ENCODE measurements at regions not wholly inside any gene's neighbourhood (a gene's known extent, or its start where the extent isn't known, plus 50 kb on each side); places are given as distances from the start of the nearest gene placed in this dataset.

GRCh38 chr6:15042938-15043337 is 202.9 kb upstream of the JARID2 start:
- peaks cover 10% of the 10 kb centered on the region for H3K27me3 Mint-ChIP-seq (ENCODE audit: unreplicated experiment)
- no peaks in the 10 kb centered on the region for H3K9me3 Mint-ChIP-seq (ENCODE audit: unreplicated experiment)
- H3K4me3 Mint-ChIP-seq (ENCODE audit: unreplicated experiment), result no peak overlapping the region
- H3K4me1 Mint-ChIP-seq (ENCODE audit: unreplicated experiment), result no peaks in the 10 kb centered on the region
- TF ChIP-seq CTCF (IDR thresholded peaks at IDR 0.05), result no peak
- H3K36me3 Mint-ChIP-seq (ENCODE audit: unreplicated experiment), result no peaks in the 10 kb centered on the region
- no peak overlapping the region for H3K27ac Mint-ChIP-seq (ENCODE audit: unreplicated experiment)
- no peak for DNase-seq (ENCODE audit: extremely low spot score, unreplicated experiment)

- Mint-ChIP-seq H3K27ac (ENCODE audit: unreplicated experiment) (no peak overlapping the region), H3K4me1 (ENCODE audit: unreplicated experiment) (no peaks in the 10 kb centered on the region), H3K4me3 (ENCODE audit: unreplicated experiment) (no peak overlapping the region), H3K27me3 (ENCODE audit: unreplicated experiment) (peaks cover 10% of the 10 kb centered on the region), H3K9me3 (ENCODE audit: unreplicated experiment) (no peaks in the 10 kb centered on the region), H3K36me3 (ENCODE audit: unreplicated experiment) (no peaks in the 10 kb centered on the region)
- no peak for TF ChIP-seq CTCF (IDR thresholded peaks at IDR 0.05)
- DNase-seq (ENCODE audit: extremely low spot score, unreplicated experiment), result no peak
Measured at GRCh38 chr6:15044146-15044882, 201.6 kb upstream of the JARID2 start.

GRCh38 chr6:15044948-15045347 is 200.9 kb upstream of the JARID2 start:
- no peak overlapping the region for H3K4me3 Mint-ChIP-seq (ENCODE audit: unreplicated experiment)
- TF ChIP-seq CTCF (IDR thresholded peaks at IDR 0.05), result no peak
- DNase-seq (ENCODE audit: extremely low spot score, unreplicated experiment), result no peak
- no peak overlapping the region for H3K27ac Mint-ChIP-seq (ENCODE audit: unreplicated experiment)
- peaks cover 10% of the 10 kb centered on the region for H3K27me3 Mint-ChIP-seq (ENCODE audit: unreplicated experiment)
- no peaks in the 10 kb centered on the region for H3K9me3 Mint-ChIP-seq (ENCODE audit: unreplicated experiment)
- H3K4me1 Mint-ChIP-seq (ENCODE audit: unreplicated experiment), result no peaks in the 10 kb centered on the region
- no peaks in the 10 kb centered on the region for H3K36me3 Mint-ChIP-seq (ENCODE audit: unreplicated experiment)

- Mint-ChIP-seq H3K27me3 (ENCODE audit: unreplicated experiment) (peaks cover 10% of the 10 kb centered on the region), H3K4me3 (ENCODE audit: unreplicated experiment) (no peak overlapping the region), H3K36me3 (ENCODE audit: unreplicated experiment) (no peaks in the 10 kb centered on the region), H3K9me3 (ENCODE audit: unreplicated experiment) (no peaks in the 10 kb centered on the region), H3K4me1 (ENCODE audit: unreplicated experiment) (no peaks in the 10 kb centered on the region), H3K27ac (ENCODE audit: unreplicated experiment) (no peak overlapping the region)
- TF ChIP-seq CTCF (IDR thresholded peaks at IDR 0.05), result no peak
- DNase-seq (ENCODE audit: extremely low spot score, unreplicated experiment), result no peak
Measured at GRCh38 chr6:15046751-15047150, 199.1 kb upstream of the JARID2 start.

- Mint-ChIP-seq H3K36me3 (ENCODE audit: unreplicated experiment) (no peaks in the 10 kb centered on the region), H3K27ac (ENCODE audit: unreplicated experiment) (no peak overlapping the region), H3K9me3 (ENCODE audit: unreplicated experiment) (no peaks in the 10 kb centered on the region), H3K4me1 (ENCODE audit: unreplicated experiment) (no peaks in the 10 kb centered on the region), H3K27me3 (ENCODE audit: unreplicated experiment) (peaks cover 5% of the 10 kb centered on the region), H3K4me3 (ENCODE audit: unreplicated experiment) (no peak overlapping the region)
- TF ChIP-seq CTCF (IDR thresholded peaks at IDR 0.05), result no peak
- no peak for DNase-seq (ENCODE audit: extremely low spot score, unreplicated experiment)
Measured at GRCh38 chr6:15048367-15048766, 197.5 kb upstream of the JARID2 start.

All from osteocyte (in vitro differentiated cells).